Stimulated activated CD8-positive, alpha-beta memory T cell treated with anti-CD3 and anti-CD28 coated beads, Interleukin-15, amount 100 ng/mL, for 48 hours (primary cell): ENCODE measurements at regions not wholly inside any gene's neighbourhood (a gene's known extent, or its start where the extent isn't known, plus 50 kb on each side); places are given as distances from the start of the nearest gene placed in this dataset.
A peak's percentile ranks its signal among the peaks of the same experiment; 100 is the strongest.
"Not testable (repeated sequence)": the region's sequence is repeated elsewhere in the genome, so short reads cannot be mapped to it uniquely, and the experiment has no call there.

Experiments
- DNase-seq, 2 donors: peaks; one replicate each; pipeline ENCODE4 v3.0.0-alpha.2; 2020; ENCODE audit warnings: low read depth in 2 of 2

- no peak for DNase-seq
Observed at GRCh38 chr2:237214963-237215362, 129.3 kb downstream of the COPS8 start.

DNA sequence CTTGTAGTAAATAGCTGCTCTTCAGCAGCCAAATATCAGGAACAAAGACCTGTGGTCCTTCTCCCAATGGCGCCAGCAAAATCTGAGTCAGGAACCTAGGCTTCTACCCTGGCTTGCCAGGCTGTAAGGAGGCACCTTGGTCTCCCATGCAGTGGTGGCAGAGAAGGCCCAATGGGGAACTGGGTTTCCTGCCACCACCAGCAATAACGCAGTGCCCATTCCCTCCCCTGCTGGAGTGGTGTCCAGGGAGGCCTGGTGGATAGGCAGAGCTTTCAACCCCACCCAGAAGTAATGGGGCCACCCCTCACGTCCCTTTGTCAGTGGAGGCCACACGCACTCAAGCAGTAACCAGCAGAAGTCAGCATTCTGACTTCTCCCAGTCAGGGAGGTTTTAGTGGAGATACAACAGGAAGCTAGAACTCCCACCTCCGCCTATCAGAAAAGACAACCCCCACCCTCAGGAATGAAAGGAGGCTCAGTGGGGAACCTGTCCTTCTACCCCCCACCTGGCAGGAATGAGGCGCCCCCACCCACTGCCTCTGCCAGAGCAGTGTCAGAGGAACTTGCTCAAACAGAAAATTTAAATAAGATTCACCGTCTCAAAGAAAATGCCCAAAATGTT lies 132.4 kb downstream of the COPS8 start:
- DNase-seq = no peak

- no peak for DNase-seq
Observed at GRCh38 chr2:237218756-237219155, 133.1 kb downstream of the COPS8 start.

DNA sequence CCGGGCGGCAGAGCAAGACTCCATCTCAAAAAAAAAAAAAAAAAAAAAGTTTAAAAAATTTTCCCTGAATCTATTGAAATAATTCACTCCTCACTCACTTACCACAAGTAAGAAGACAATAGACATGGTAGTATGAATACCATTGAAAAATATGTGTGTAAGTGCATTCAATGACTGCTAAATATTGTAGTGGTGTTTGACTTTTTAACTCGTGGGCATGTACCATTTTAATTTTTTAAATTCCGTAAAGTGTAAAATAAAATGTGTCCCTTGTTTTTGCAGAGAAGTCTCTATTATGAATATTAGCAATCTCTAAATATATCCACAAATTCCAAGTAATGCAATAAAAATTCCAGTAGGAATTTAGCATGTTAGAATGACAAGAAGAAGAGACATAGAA lies 134.1 kb downstream of the COPS8 start:
- no peak for DNase-seq

DNA sequence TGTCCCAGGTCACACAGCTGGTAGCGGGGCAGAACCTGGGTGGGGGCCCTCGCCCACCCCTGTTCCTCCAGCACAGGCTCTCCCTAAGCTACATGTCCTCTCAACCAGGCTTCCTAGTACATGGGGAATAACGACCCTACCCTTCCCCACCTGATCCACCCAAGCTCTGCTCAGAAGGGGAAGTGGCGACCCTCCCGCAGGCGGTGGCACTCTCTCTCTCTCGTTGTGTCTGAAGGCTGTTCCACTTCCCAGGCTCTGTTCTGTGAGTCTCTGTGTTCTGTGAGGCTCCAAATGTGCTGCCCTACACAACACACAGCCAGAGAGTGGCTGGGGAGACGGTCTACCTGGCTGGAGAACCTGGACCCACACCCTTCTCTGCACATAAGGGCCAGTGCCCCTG lies 135.8 kb downstream of the COPS8 start:
- no peak for DNase-seq

DNA sequence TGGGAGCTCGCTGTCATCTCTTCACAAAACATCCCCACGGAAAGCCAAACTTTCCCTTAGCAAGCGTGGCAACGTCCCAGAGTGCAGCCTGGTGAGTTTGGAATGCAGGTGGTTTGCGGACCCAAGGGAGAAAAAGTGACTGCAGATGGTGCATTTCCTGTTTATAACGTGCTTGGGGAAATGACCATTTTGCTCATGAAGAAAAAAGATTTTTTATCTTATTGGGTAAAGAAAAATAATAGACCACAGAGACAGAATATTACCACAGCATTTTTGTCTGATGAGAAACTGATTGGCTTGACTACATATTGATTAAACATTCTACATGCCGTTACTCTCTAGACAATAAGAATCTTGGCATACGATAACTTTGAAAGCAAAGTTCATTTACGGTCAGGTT lies 136.5 kb downstream of the COPS8 start:
- no peak for DNase-seq

GRCh38 chr2:237222601-237223041 lies 136.9 kb downstream of the COPS8 start:
- no peak for DNase-seq

GRCh38 chr2:237223201-237223861 lies 137.6 kb downstream of the COPS8 start:
- no peak for DNase-seq

- no peak for DNase-seq
Observed at GRCh38 chr2:237227190-237227589, 141.5 kb downstream of the COPS8 start.

DNA sequence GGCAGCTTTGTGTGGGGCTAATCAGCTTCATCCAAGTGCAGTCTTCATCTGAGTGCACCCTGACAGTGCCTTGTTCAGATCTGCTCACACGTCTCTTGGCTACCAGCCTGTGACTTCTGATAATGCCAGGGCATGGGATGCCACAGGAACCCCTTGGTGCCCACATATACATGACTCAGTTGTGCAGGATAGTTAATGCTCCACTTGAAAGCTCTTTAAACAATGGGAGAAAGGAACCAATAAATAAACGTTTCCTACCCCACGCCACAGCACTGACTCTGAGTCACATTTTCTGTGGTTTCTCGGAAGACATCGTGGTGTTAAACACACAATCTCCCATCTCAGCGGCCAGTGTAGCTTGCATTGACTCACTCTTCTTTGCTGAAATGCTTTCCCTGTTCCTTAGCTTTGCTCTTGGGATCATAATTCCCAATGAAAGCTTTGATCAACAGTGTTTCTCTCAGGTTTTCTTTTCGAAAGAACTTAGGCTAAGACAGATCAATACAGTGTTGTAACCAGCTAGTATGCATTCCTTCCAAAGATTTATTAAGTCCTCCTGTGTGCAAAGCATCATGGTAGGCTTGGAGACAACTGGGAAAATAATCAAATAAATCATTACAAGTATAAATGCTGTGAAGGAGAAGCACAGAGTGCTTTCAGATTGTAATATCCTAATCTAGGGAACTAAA lies 142.0 kb downstream of the COPS8 start:
- DNase-seq = peak; percentile 22 to 25

DNA sequence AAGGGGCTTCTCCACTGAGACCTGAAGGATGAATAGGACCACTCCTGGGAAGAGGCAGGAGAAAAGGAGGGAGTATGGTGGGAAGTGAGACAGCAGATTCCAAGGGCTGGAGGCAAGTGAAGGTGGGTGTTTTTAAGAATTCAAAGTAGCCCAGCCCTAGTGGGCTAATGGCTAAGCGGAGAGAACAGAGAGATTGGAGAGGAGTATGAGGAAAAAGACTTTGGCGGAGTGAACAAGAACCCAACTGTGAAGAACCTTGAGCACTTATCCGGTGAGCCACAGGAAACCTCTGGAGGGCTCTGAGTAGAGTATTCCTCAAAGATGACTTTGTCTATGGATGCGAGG lies 142.6 kb downstream of the COPS8 start:
- DNase-seq = no peak

DNA sequence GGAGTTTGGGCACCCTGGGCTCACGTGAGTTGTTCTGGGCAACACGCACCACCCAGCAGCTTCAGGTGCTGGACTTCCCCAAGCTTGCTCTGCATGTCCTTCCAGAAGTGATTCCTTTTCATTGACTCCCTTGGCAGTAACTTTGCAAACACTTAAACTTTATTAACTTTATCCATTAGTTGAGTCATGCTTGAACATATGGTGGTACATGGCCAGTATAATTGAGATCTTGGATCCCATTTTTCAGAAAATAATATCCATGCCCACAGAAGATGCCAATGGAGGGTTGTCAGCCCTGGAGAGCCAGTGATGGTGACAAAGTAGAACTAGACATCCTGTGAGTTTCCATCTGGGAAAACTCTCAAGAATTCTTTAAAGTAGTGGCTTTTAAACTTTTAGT lies 144.2 kb downstream of the COPS8 start:
- no peak for DNase-seq

GRCh38 chr2:237230355-237230754 lies 144.7 kb downstream of the COPS8 start:
- DNase-seq = no peak

DNA sequence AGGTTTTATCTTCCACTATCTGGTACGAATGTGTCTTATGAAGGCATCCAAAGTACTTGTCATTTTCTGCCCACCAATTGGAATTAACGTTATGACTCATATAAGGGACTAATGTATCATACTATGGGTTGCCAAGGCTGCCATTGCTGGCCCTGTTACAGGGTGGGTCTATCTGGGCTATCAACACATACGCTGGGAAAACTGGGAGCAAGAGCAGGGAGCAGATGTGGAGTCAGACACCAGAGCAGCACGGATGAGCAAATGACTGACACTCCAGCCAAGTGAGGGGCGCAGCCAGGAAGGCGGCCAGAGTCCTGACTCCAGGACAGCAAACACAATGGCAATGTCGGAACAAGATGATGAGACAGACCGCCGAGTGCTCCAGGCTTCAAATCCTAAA lies 145.9 kb downstream of the COPS8 start:
- no peak for DNase-seq

GRCh38 chr2:237232166-237232565 lies 146.5 kb downstream of the COPS8 start:
- DNase-seq = no peak

DNA sequence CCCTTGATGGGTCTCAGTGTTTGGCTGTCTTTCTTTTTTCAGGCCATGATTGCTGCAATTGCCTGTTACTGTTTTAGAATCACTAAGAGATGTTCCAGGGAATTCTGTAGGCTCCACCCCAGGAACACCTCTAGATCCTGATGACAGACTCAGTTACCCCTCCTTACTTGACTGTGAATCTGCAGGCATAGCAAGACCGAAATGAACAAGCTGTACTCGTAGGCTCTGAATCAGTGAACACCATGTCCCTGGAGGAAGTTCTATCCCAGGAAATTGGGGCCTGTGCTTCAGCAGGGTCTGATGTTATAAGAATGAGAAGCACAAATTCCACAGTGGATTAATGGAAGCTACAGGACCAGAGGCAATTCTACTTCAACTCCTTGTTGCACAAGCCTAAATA lies 148.6 kb downstream of the COPS8 start:
- DNase-seq = no peak

GRCh38 chr2:237235383-237236095 lies 149.8 kb downstream of the COPS8 start:
- no peak for DNase-seq

- no peak for DNase-seq
Observed at GRCh38 chr2:237236188-237236587, 150.5 kb downstream of the COPS8 start.

DNA sequence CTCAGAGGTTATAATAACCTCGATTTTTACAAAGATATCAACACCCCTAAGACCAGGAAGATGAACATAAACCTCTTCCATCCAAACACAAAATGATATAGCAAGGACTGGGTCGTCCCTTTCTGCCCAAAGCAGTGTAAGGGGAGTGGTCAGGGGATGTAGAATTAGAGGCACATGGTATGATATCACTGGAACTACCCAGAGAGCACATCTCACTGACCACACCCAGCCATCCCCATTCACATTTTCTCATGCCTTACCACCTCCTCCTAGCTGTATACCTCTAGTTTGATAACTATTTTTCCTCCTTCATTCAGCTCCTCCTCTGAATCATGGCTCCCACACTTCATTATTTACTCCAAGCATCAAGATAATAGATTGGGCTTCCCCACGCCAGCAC lies 152.6 kb downstream of the COPS8 start:
- no peak for DNase-seq

GRCh38 chr2:237240252-237240651 lies 154.6 kb downstream of the COPS8 start:
- no peak for DNase-seq

- not testable (repeated sequence) for DNase-seq
Observed at GRCh38 chr2:237240868-237241267, 155.2 kb downstream of the COPS8 start.

GRCh38 chr2:237242091-237242536 lies 156.4 kb downstream of the COPS8 start:
- no peak for DNase-seq

GRCh38 chr2:237243487-237243886 lies 157.8 kb downstream of the COPS8 start:
- DNase-seq = no peak
